ENCODE measurements at regions not wholly inside any gene's neighbourhood (a gene's known extent, or its start where the extent isn't known, plus 50 kb on each side); places are given as distances from the start of the nearest gene placed in this dataset.

- ATAC-seq (no peak), DNase-seq (ENCODE audit: low spot score) (no peak)
- intact Hi-C loops (cut with DNase I), result no loop called here
These were observed 73.2 kb downstream of the GPR37 start for GRCh38 chr7:124692425-124692824.

GRCh38 chr7:124690840-124691239, 74.8 kb downstream of the GPR37 start:
- no peak for DNase-seq (ENCODE audit: low spot score)
- ATAC-seq, result no peak
- intact Hi-C loops (cut with DNase I), result no loop called here

DNA sequence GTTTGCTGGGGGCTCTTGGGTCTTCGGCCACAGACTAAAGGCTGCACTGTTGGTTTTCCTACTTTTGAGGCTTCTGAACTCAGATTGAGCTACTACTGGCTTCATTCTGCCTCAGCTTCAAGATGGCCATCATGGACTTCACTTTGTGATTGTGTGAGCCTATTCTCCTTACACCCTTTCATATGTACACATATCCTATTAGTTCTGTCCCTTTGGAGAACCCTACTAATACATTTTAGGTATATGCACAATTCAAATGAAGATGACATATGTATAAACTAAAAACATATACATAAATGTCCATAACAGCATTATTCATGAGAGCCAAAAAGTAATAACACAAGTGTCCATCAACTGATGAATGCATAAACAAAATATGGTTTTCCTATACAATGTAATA, 75.7 kb downstream of the GPR37 start:
- intact Hi-C loops (cut with DNase I), result no loop called here
- ATAC-seq (no peak), DNase-seq (ENCODE audit: low spot score) (no peak)

GRCh38 chr7:124689523-124689922, 76.1 kb downstream of the GPR37 start:
- no peak for ATAC-seq
- DNase-seq (ENCODE audit: low spot score), result no peak
- intact Hi-C loops (cut with DNase I), result no loop called here

DNA sequence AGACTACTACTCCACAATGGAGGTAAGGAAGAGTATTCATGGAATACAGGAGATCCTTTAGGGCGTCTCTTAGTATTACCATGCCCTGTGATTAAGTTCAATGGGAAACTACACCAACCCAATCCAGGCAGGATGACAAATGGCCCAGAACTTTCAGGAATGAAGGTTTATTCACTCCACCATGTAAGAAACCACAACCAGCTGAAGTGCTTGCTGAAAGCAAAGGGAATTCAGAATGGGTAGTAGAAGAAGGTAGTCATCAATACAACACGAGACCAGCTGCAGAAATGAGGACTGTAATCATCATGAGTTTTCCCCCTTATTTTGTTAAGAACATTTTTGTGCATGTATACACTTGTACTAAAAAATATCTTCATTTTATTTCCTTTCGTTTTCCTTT, 76.6 kb downstream of the GPR37 start:
- DNase-seq (ENCODE audit: low spot score), result no peak
- intact Hi-C loops (cut with DNase I), result no loop called here
- no peak for ATAC-seq

GRCh38 chr7:124686543-124687171, 78.9 kb downstream of the GPR37 start:
- intact Hi-C loops (cut with DNase I), result no loop called here
- DNase-seq (ENCODE audit: low spot score), result no peak
- no peak for ATAC-seq

- ATAC-seq, result no peak
- intact Hi-C loops (cut with DNase I), result no loop called here
These were observed 83.6 kb downstream of the GPR37 start for GRCh38 chr7:124681946-124682345.

GRCh38 chr7:124680304-124680703, 85.3 kb downstream of the GPR37 start:
- peak; percentile 10 for ATAC-seq
- intact Hi-C loops (cut with DNase I), result no loop called here

More at GRCh38 chr7:124681946-124682345, 83.6 kb downstream of the GPR37 start:
- DNase-seq (ENCODE audit: low spot score), result no peak

DNA sequence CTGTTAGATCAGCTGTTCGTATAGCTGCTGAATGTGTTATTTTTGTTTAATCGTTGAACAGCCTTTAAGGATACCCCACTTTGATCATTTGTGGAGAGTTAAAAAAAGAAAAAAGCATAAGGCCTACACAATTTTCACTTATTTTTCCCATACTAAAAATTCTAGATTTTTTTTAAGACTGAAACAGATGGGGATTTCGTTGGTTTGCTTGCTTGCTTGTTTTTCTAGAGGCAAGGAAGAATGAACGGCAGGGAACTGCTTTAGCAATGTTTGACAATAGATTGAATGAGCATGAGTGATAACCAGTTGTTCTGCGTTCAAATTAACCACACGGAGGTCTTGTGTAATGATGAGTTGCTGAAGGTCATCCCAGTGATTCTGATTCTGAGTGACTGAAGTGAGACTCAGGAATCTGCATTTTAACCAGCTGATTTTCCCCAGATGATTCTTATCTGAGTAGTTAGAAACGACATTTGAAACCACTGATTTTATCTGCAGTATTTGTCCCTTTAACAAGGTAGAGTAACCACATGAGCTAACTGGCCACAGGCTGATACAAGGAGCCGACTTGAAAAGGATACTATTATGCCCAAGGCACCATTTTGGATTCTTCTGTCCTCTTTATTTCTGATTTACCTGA, 85.9 kb downstream of the GPR37 start:
- intact Hi-C loops (cut with DNase I), result no loop called here

More at GRCh38 chr7:124680304-124680703, 85.3 kb downstream of the GPR37 start:
- DNase-seq (ENCODE audit: low spot score), result no peak

DNA sequence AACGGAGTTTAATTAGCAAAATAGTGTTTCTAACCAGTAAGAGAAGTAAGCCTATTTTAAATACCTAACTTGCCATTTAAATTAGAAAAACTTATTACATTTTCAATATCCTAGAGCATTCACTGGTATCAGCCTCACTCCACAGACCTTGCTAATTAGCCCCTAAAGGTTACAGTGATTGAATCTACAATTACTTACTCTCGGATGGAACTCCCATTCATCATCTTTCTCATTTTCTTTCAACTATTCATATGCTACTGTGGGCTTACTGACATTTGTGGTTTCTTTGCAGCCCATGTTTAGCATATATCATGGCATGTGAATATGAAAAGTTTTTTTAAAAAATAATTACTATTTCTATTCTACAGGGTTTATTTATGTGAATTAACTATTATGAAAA, 86.4 kb downstream of the GPR37 start:
- no peak for ATAC-seq
- intact Hi-C loops (cut with DNase I), result no loop called here
- DNase-seq (ENCODE audit: low spot score), result no peak

More for the DNA sequence above, 85.9 kb downstream of the GPR37 start:
- no peak for DNase-seq (ENCODE audit: low spot score)
- no peak for ATAC-seq

GRCh38 chr7:124674451-124674850, 91.1 kb downstream of the GPR37 start:
- intact Hi-C loops (cut with DNase I), result no loop called here
- DNase-seq (ENCODE audit: low spot score) (no peak), ATAC-seq (no peak)

DNA sequence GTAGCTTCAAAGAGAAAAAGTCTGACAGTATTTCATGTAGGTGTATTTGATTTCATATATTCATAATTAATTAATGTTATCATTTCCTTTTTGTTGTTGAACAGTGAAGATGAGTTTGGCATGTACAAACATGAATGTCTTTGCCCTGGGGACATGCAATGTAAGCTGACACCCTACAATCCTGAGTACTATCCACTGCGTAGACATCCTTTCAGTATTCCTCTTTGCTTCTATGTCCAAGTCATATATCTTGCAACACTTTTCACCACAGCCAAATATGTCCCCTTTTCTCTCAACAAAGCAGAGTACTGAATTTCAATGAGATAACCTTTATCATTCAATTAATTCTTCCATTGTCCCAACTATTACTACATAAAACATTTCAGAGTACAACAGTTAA, 93.6 kb downstream of the GPR37 start:
- intact Hi-C loops (cut with DNase I), result no loop called here
- DNase-seq (ENCODE audit: low spot score) (no peak), ATAC-seq (no peak)

- ATAC-seq, result no peak
- intact Hi-C loops (cut with DNase I), result no loop called here
- DNase-seq (ENCODE audit: low spot score), result no peak
These were observed 98.1 kb downstream of the GPR37 start for GRCh38 chr7:124667312-124668153.

- intact Hi-C loops (cut with DNase I), result no loop called here
- DNase-seq (ENCODE audit: low spot score) (no peak), ATAC-seq (no peak)
These were observed 102.7 kb downstream of the GPR37 start for GRCh38 chr7:124662937-124663336.

DNA sequence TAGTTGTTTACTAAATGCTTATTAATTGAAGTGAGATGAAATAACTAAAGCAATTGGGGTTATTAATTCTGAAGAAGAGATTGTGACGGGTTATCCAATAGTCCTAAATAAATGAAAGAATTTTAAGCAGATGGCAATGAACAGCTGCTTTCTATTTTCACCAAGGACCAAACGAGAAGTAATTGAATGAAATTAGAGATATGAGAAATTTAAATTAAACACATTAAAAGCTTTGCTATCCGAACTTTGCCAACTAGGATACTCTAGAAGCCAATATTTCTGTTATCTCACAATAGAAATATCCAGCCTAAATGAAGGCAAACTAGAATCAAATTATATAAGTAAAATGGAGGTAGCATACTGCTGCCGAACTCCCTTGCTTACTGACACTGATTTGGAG, 103.2 kb downstream of the GPR37 start:
- ATAC-seq (no peak), DNase-seq (ENCODE audit: low spot score) (no peak)
- intact Hi-C loops (cut with DNase I), result no loop called here

DNA sequence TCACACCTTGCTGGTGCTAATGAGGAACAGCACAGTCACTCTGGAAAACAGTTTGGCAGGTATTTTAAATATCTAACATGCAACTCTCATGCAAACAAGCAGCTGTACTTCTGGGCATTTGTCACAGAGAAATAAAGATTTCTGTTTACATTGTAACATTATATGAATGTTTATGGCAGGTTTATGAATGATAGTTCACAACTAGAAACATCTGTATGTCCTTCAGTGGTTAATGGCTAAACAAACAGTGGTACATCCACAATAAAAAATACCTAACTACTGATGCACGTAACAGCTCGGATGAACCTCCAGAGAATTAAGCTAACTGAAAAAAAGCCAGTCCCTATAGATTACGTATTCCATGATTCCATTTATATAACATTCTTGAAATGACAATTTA, 109.6 kb downstream of the GPR37 start:
- DNase-seq (ENCODE audit: low spot score), result no peak
- ATAC-seq, result no peak
- intact Hi-C loops (cut with DNase I), result no loop called here

GRCh38 chr7:124652237-124652636, 113.4 kb downstream of the GPR37 start:
- intact Hi-C loops (cut with DNase I), result no loop called here
- DNase-seq (ENCODE audit: low spot score) (no peak), ATAC-seq (no peak)

DNA sequence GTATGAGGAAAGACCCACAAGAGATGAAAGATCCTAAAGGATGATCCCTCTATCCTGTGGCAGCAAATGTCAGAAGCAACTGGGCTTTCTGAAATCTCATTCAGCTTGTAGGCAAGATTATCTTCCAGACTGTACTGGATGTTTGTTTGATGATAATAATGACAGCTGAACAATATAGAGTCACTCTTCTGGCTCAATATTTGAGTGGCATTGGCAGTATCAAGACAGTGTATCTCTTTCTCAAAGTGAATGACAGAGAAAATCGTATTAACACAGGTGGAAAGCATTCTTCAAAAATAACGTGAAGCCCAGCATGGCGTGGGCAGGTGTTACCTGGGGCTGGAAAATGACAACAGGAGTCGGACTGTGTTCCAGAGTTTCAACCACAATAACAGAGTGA, 114.5 kb downstream of the GPR37 start:
- DNase-seq (ENCODE audit: low spot score), result no peak
- ATAC-seq, result no peak
- intact Hi-C loops (cut with DNase I), result no loop called here

DNA sequence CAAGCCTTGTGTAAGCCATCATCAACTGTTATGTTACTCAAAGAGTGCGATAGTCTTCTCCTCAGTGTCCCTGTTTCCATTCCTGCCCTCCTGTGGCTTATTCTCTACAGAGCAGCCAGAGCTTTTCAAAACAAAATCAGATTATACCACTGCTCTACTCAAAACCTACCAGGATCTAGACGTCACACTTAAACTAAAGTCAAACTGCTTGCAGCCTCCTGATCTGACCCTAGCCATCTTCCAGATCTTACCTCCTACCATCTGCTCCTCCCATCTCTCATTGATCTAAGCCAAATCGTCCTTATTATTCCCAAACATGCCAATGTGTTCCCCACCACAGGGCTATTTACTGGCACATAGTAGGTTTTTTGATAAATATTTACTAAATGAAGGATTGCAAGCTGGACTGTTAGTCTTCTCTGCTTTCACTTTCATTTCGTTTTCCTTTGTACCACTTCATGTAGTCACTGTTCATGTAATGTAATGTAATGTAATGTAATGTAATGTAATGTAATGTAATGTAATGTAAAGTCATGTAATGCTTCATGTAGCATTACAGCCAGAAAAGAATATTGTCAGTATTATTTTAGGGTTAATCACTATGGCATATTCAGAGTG, 116.1 kb downstream of the GPR37 start:
- DNase-seq (ENCODE audit: low spot score), result no peak

More for the DNA sequence above, 116.1 kb downstream of the GPR37 start:
- no peak for ATAC-seq
- intact Hi-C loops (cut with DNase I), result no loop called here

Measured in sciatic nerve (tissue), 2 donors.